Body of pancreas (tissue), 4 donors: ENCODE measurements at regions not wholly inside any gene's neighbourhood (a gene's known extent, or its start where the extent isn't known, plus 50 kb on each side); places are given as distances from the start of the nearest gene placed in this dataset.

Experiments used
- CTCF ChIP-seq, 7 experiments: fragments of 450-650 bp in 4 of 7; fragments of 200-600 bp in 3 of 7; sonication (generic) in 3 of 7; IDR thresholded peaks; one replicate each; pipeline ENCODE4 v1.5.1; 2016 to 2019; ENCODE audit warnings: antibody characterized with exemption in 7 of 7
- POLR2A ChIP-seq, 3 donors: fragments of 450-650 bp; IDR thresholded peaks; one replicate each; pipeline ENCODE4 v1.6.1; 2016; ENCODE audit warnings: antibody characterized with exemption in 3 of 3, mild to moderate bottlenecking in 2 of 3

- peak in 1 of 3 donors; percentile 20 for TF ChIP-seq POLR2A (IDR thresholded peaks at IDR 0.05)
- TF ChIP-seq CTCF (IDR thresholded peaks at IDR 0.05): no peak
Observed at GRCh38 chr17:77453613-77454241, 313.0 kb downstream of the SEC14L1 start.
